A549 (cell line): ENCODE measurements at regions not wholly inside any gene's neighbourhood (a gene's known extent, or its start where the extent isn't known, plus 50 kb on each side); places are given as distances from the start of the nearest gene placed in this dataset.

Experiments
- ATAC-seq, 2 experiments: fragments of 200-7000 bp in 1 of 2; fragments of >200 bp in 1 of 2; cut with Nextera tagmentation in 1 of 2; cut with Tn5 transposase in 1 of 2; 3 replicates each; pipeline versions ENCODE4 v1.8.0 to v1.9.1; 2018 to 2020; ENCODE audit warnings: mild to moderate bottlenecking in 1 of 2, moderate library complexity in 1 of 2
- CTCF ChIA-PET: fragments of 300-600 bp; sonication (Branson Sonifier 250); formaldehyde crosslinking; extraction: SDS; loops from one replicate; lab custom pipeline; 2021; ENCODE audit warnings: antibody characterized with exemption, inconsistent platforms; lab: Yijun Ruan, JAX
- POLR2A ChIA-PET: fragments of 350-600 bp; formaldehyde crosslinking; extraction: SDS; loops from one replicate; lab custom pipeline; 2021; ENCODE audit warnings: antibody characterized with exemption, inconsistent platforms; lab: Yijun Ruan, JAX
- DNase-seq, 2 experiments: peaks; one replicate each; pipeline versions ENCODE4 v3.0.0 to v3.0.0-alpha.2; 2011 to 2016; ENCODE audit warnings: low read depth in 1 of 2, low spot score in 1 of 2
- FAIRE-seq: peaks from 2 replicates; lab custom pipeline; 2011; peaks lifted over from hg19 to GRCh38; lab: Jason Lieb, UNC
- H3K27ac ChIP-seq, 2 experiments: fragments of >200 bp; sonication (Bioruptor Twin); formaldehyde crosslinking; 3 replicates each; pipeline ENCODE4 v1.5.1; 2016 to 2017
- H3K4me1 ChIP-seq: fragments of >200 bp; sonication (Bioruptor Twin); formaldehyde crosslinking; 3 replicates; pipeline ENCODE4 v1.6.1; 2016
- H3K4me2 ChIP-seq: fragments of >200 bp; sonication (Bioruptor Twin); formaldehyde crosslinking; 3 replicates; pipeline ENCODE4 v1.6.1; 2016
- H3K4me3 ChIP-seq: fragments of >200 bp; sonication (Bioruptor Twin); formaldehyde crosslinking; 3 replicates; pipeline ENCODE4 v1.5.1; 2016
- H3K9me3 ChIP-seq: fragments of >200 bp; sonication (Bioruptor Twin); formaldehyde crosslinking; 3 replicates; pipeline ENCODE4 v1.6.1; 2016
- CBX8 ChIP-seq: fragments of 200-600 bp; sonication (generic); IDR thresholded peaks from 2 replicates; pipeline ENCODE4 v1.6.1; 2016
- CEBPB ChIP-seq, 2 experiments: fragments of >200 bp in 1 of 2; sonication (Bioruptor Twin) in 1 of 2; formaldehyde crosslinking in 1 of 2; IDR thresholded peaks; 2 replicates each; pipeline ENCODE4 v1.6.1; 2012 to 2016
- EHMT2 ChIP-seq: fragments of 200-600 bp; sonication (generic); IDR thresholded peaks from 2 replicates; pipeline ENCODE4 v1.6.1; 2016; ENCODE audit warnings: antibody characterized with exemption, low read depth, mild to moderate bottlenecking, moderate library complexity
- ESRRA ChIP-seq: fragments of 150-350 bp; IDR thresholded peaks from 2 replicates; pipeline ENCODE4 v1.6.1; 2014; ENCODE audit warnings: mild to moderate bottlenecking, low read length, borderline replicate concordance
- FOSB ChIP-seq: fragments of 250-450 bp; sonication (Bioruptor Pico); IDR thresholded peaks from 2 replicates; pipeline ENCODE4 v1.5.0; 2020; ENCODE audit warnings: mild to moderate bottlenecking, moderate library complexity
- HDAC2 ChIP-seq: fragments of 200-600 bp; sonication (generic); IDR thresholded peaks from 2 replicates; pipeline ENCODE4 v1.6.1; 2016
- JUN ChIP-seq, 2 experiments: fragments of >200 bp; sonication (Bioruptor Twin); formaldehyde crosslinking; IDR thresholded peaks; 2 replicates in 1 of 2; 3 replicates in 1 of 2; pipeline ENCODE4 v1.6.1; 2016 to 2017
- MAFK ChIP-seq: fragments of 450-650 bp; IDR thresholded peaks from 2 replicates; pipeline ENCODE4 v1.6.1; 2014; ENCODE audit not compliant: partially characterized antibody
- MAZ ChIP-seq: fragments of 150-350 bp; IDR thresholded peaks from 2 replicates; pipeline ENCODE4 v1.6.1; 2014; ENCODE audit warnings: antibody characterized with exemption, low read depth, low read length, borderline replicate concordance
- NFE2L2 ChIP-seq: fragments of 150-350 bp; conservative IDR thresholded peaks from 2 replicates; pipeline ENCODE4 v1.6.1; 2014; ENCODE audit warnings: low read length
- PHF8 ChIP-seq: fragments of 200-600 bp; sonication (generic); IDR thresholded peaks from 2 replicates; pipeline ENCODE4 v1.6.1; 2016; ENCODE audit warnings: low read depth, mild to moderate bottlenecking, antibody characterized with exemption, moderate library complexity, borderline replicate concordance
- RAD21 ChIP-seq, 2 experiments: fragments of >200 bp in 1 of 2; sonication (Bioruptor Twin) in 1 of 2; formaldehyde crosslinking in 1 of 2; IDR thresholded peaks in 1 of 2; conservative IDR thresholded peaks in 1 of 2; 2 replicates in 1 of 2; 3 replicates in 1 of 2; pipeline ENCODE4 v1.6.1; 2012 to 2018; ENCODE audit warnings: inconsistent platforms in 1 of 2
- RNF2 ChIP-seq: fragments of 200-600 bp; sonication (generic); IDR thresholded peaks from 2 replicates; pipeline ENCODE4 v1.6.1; 2016; ENCODE audit warnings: low read depth, mild to moderate bottlenecking, antibody characterized with exemption, moderate library complexity, borderline replicate concordance
- ZNF302 ChIP-seq: fragments of 250-450 bp; sonication (Bioruptor Pico); IDR thresholded peaks from 2 replicates; pipeline ENCODE4 v1.9.0; 2021; ENCODE audit warnings: inconsistent platforms, mild to moderate bottlenecking, moderate library complexity
- ZSCAN20 ChIP-seq: fragments of 250-450 bp; sonication (Bioruptor Pico); IDR thresholded peaks from 2 replicates; pipeline ENCODE4 v1.8.0; 2022; ENCODE audit warnings: mild to moderate bottlenecking, moderate library complexity
- whole genome bisulfite sequencing: methylation state at CpG from one replicate; pipeline ENCODE4 v1.1.6; 2017; ENCODE audit errors: missing lambda C conversion rate; 5-methylcytosine and 5-hydroxymethylcytosine counted together
- TF ChIP-seq, protein P1 (sequence below): fragments of >200 bp; sonication (Bioruptor Twin); formaldehyde crosslinking; IDR thresholded peaks from 3 replicates; pipeline ENCODE4 v1.5.1; 2016
- TF ChIP-seq, protein P2 (sequence below): fragments of 450-650 bp; IDR thresholded peaks from 2 replicates; pipeline ENCODE4 v1.6.1; 2014; ENCODE audit warnings: antibody characterized with exemption
- TF ChIP-seq, protein P3 (sequence below): fragments of >200 bp; sonication (Bioruptor Twin); formaldehyde crosslinking; IDR thresholded peaks from 3 replicates; pipeline ENCODE4 v1.6.1; 2016
- TF ChIP-seq, protein P4 (sequence below): IDR thresholded peaks from 2 replicates; pipeline ENCODE4 v1.6.1; 2012

DNA sequence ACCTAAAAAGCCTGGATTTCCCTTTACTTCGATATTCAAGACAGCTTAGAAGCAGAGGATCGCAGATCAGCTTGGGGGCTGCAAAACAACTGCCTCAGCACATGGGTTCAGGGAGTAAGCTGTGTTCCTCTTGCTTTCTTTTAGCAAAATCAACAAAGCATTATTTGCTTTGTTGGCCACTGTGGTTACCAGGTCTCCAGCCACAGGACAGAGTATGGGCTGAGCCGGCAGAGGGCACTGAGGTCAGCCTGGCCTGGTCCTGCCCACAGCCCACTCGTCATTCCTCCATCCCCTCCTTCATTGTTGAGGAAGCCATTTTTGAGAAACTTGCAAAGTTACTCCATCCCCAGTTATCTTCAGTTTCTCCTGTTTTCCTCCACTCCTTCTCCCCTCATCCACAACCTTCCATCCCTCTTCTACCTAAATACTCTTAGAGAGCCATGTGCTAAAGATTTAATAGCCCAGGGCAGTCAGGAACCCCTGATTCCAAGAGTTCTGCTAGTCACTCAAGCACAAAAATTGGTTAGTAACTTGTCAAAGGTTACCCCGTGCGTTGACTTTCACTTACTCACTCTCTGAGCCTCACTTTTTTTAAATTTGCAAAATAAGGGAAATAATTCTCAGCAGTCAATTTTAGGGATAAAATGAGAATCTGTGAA, 60.0 kb upstream of the HES1 start:
- H3K4me3 ChIP-seq, result no peak overlapping the region
- peak; percentile 36 to 78 for DNase-seq
- peak overlapping the region; percentile 57 for H3K4me2 ChIP-seq
- peaks cover 27% of the 10 kb centered on the region for H3K4me1 ChIP-seq
- FAIRE-seq, result no peak
- TF ChIP-seq MAFK, result peak; percentile 24
- TF ChIP-seq MAZ, result no peak
- TF ChIP-seq HDAC2, result no peak
- no peak for TF ChIP-seq ZSCAN20 (CRISPR knock-in tag)
- TF ChIP-seq JUN (IDR thresholded peaks at IDR 0.05), result no peak
- no peak for TF ChIP-seq ZNF302
- no peak for TF ChIP-seq RNF2
- TF ChIP-seq RAD21 (conservative IDR thresholded peaks at IDR 0.05 in 1 of 2, IDR thresholded peaks at IDR 0.05 in 1 of 2), result peak in 1 of 2 experiments; percentile 28; a peak in 1 of 5 replicates
- TF ChIP-seq, protein P1, sequence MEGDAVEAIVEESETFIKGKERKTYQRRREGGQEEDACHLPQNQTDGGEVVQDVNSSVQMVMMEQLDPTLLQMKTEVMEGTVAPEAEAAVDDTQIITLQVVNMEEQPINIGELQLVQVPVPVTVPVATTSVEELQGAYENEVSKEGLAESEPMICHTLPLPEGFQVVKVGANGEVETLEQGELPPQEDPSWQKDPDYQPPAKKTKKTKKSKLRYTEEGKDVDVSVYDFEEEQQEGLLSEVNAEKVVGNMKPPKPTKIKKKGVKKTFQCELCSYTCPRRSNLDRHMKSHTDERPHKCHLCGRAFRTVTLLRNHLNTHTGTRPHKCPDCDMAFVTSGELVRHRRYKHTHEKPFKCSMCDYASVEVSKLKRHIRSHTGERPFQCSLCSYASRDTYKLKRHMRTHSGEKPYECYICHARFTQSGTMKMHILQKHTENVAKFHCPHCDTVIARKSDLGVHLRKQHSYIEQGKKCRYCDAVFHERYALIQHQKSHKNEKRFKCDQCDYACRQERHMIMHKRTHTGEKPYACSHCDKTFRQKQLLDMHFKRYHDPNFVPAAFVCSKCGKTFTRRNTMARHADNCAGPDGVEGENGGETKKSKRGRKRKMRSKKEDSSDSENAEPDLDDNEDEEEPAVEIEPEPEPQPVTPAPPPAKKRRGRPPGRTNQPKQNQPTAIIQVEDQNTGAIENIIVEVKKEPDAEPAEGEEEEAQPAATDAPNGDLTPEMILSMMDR, result 0 out of 3 replicates have a peak, but pooled peaks have one; percentile 13
- TF ChIP-seq, protein P2, sequence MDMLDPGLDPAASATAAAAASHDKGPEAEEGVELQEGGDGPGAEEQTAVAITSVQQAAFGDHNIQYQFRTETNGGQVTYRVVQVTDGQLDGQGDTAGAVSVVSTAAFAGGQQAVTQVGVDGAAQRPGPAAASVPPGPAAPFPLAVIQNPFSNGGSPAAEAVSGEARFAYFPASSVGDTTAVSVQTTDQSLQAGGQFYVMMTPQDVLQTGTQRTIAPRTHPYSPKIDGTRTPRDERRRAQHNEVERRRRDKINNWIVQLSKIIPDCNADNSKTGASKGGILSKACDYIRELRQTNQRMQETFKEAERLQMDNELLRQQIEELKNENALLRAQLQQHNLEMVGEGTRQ, result no peak
- TF ChIP-seq, protein P3, sequence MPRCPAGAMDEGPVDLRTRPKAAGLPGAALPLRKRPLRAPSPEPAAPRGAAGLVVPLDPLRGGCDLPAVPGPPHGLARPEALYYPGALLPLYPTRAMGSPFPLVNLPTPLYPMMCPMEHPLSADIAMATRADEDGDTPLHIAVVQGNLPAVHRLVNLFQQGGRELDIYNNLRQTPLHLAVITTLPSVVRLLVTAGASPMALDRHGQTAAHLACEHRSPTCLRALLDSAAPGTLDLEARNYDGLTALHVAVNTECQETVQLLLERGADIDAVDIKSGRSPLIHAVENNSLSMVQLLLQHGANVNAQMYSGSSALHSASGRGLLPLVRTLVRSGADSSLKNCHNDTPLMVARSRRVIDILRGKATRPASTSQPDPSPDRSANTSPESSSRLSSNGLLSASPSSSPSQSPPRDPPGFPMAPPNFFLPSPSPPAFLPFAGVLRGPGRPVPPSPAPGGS, result no peak
- no peak for TF ChIP-seq EHMT2
- no peak for TF ChIP-seq NFE2L2
- no peak for TF ChIP-seq FOSB
- no peak for TF ChIP-seq CBX8
- TF ChIP-seq, protein P4, sequence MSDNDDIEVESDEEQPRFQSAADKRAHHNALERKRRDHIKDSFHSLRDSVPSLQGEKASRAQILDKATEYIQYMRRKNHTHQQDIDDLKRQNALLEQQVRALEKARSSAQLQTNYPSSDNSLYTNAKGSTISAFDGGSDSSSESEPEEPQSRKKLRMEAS, result peak; percentile 41; the same call in 1 of the 2 replicates
- WGBS, result 49% methylated on average over 6 of the region's 6 CpGs
- POLR2A ChIA-PET, result interaction anchor here (1.1 to 1.5 kb wide), 2 partner anchors 59 to 73 kb away, joined by 4 to 6 read pairs; partner anchors contain the start of gene HES1
- H3K27ac ChIP-seq, result peak overlapping the region; percentile 23 to 64; a peak in 5 of 6 replicates
- ATAC-seq, result peak; percentile 81 to 92
- no peaks in the 10 kb centered on the region for H3K9me3 ChIP-seq
- CTCF ChIA-PET, result interaction anchor here (0.6 to 1.2 kb wide), 3 partner anchors 37 to 318 kb away, joined by 3 to 5 read pairs (median 4); no protein-coding TSS in a partner anchor

DNA sequence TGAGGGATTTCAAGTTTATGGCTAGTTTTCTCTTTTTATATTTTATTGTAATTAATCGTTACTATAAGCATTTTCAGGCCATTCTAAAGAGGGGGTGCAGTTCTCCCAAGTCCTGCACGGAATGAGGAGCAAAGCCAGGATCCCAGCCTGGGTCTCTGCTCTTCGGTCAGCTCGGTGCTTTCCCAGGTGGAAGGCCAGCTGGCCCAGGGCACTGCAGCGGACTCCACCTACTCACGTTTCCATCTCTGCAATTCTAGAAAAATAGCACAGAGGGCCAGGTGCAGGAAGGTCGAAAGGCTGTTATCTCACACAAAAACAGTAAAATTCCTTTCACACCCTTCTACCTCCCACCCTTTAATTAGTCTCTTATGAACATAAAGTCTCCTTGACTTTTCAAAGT, 59.5 kb upstream of the HES1 start:
- CTCF ChIA-PET, result interaction anchor here (1.2 to 1.5 kb wide), 2 partner anchors 13 to 61 kb away, joined by 3 to 4 read pairs; no protein-coding TSS in a partner anchor
- Histone ChIP-seq H3K27ac (peak overlapping the region; percentile 23 to 64; a peak in 4 of 6 replicates), H3K4me1 (peaks cover 25% of the 10 kb centered on the region), H3K4me3 (no peak overlapping the region), H3K9me3 (no peaks in the 10 kb centered on the region), H3K4me2 (no peak overlapping the region)
- FAIRE-seq (no peak), ATAC-seq (no peak), DNase-seq (no peak)
- TF ChIP-seq CEBPB (IDR thresholded peaks at IDR 0.05) (no peak), PHF8 (no peak), ESRRA (no peak)
- 95% methylated on average over 7 of the region's 7 CpGs for WGBS
- POLR2A ChIA-PET, result no interaction called here
